GM04503 (cell line): ENCODE measurements at regions not wholly inside any gene's neighbourhood (a gene's known extent, or its start where the extent isn't known, plus 50 kb on each side); places are given as distances from the start of the nearest gene placed in this dataset.
"Not testable (repeated sequence)": the region's sequence is repeated elsewhere in the genome, so short reads cannot be mapped to it uniquely, and the experiment has no call there.

Source experiments
- DNase-seq: peaks from one replicate; pipeline ENCODE4 v3.0.0-alpha.2; 2012; ENCODE audit warnings: low read depth

DNA sequence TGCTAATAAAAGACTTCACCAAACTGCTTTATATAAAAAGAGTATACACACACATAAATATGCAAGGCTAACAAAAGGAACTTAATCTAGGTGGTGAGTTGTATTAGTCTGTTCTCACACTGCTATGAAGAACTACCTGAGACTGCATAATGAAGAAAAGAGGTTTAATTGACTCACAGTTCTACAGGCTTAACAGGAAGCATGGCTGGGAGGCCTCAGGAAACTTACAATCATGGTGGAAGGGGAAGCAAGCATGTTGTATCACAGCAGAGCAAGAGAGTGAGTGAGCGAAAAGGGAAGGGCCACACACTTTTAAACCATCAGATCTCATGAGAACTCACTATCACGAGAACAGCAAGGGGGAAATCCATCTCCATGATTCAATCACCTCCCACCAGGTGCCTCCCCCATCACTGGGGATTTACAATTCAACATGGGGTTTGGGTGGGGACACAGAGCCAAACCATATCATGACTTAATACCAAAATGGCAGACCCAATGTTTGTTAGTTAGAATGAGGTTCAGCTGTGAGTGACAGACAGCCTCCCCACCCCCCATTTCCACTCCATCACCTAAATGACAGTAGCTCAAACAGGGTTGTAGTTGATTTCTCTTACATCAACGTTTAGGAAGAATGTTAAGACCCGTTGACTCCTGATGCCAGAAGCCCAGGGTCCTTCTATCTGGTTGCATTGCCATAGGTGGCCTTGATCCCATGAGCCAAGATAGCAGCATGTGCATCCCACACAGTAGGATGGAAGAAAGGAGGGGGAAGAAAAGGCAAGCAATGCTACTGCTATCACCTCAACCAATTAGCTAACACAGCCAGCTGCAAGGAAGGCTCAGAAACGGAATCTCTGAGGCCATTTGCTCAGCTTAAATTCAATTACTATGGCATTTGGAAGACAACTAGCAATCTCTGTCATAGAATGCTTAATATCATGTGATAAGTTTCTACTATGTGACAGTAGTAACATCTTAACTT lies 77.0 kb downstream of the CCDC71L start:
- DNase-seq, result no peak

GRCh38 chr7:106583100-106583499 lies 77.9 kb downstream of the CCDC71L start:
- DNase-seq, result no peak

DNA sequence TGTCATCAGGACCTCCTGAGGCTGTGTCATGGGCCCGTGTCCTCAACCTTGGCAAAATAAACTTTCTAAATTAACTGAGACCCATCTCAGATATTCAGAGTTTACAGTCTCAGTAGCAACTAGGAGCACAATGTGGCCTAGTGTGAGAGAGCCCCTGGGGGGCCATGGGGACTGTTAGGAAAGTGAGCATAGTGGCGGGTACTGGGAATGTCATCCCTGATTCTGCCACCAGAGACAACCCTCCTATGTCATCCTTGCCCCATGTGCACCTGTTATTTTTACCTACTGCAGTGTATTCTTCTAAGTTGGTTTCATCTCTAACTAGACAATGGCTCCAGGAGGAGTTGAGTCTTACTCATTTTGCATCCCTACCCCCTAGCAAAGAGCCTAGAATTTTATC lies 78.6 kb downstream of the CCDC71L start:
- DNase-seq, result no peak

DNA sequence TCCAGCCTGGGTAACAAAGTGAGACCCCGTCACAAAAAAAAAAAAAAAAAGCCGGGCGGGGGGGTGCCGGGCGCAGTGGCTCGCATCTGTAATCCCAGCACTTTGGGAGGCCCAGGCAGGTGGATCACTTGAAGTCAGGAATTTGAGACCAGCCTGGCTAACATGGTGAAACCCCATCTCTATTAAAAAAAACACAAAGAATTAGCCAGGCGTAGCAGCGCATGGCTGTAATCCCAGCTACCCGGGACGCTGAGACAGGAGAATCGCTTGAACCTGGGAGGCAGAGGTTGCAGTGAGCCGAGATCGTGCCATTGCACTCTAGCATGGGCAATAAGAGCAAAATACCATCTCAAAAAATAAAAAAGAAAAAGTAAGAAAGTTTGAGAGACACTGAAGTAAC lies 81.9 kb downstream of the CCDC71L start:
- not testable (repeated sequence) for DNase-seq

DNA sequence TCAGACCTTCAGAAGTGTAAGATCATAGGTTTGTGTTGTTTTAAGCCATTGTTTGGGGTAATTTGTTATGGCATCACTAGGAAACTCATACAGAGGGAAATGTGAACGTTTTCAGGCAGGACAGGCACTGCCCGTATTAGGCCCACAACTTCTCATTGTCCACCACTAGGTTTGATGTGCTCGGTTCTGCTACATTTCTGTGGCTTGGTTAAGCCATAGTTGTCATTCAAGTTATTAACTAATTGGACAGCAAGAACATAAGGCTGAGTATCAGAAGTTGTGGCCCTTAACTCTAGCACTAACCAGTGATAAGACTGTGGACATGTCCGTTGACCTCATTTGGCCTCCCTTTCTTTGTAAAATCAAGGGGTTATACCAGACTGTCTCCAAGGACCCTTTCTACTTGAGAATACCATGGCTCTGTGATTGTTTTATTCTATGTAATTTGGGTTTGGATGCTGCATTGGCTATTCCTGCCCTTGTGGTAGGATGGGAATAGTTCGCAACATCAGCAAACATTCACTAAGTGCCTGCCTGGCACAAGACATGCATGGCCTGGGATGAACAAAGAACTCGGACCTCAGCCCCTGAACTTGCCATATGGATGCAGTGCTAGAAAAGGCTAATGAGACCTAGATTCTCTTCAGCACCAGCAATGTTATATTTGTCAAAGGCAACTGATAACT lies 85.7 kb downstream of the CCDC71L start:
- DNase-seq, result no peak

- DNase-seq, result no peak
Measured at GRCh38 chr7:106573738-106574137, 87.2 kb downstream of the CCDC71L start.

DNA sequence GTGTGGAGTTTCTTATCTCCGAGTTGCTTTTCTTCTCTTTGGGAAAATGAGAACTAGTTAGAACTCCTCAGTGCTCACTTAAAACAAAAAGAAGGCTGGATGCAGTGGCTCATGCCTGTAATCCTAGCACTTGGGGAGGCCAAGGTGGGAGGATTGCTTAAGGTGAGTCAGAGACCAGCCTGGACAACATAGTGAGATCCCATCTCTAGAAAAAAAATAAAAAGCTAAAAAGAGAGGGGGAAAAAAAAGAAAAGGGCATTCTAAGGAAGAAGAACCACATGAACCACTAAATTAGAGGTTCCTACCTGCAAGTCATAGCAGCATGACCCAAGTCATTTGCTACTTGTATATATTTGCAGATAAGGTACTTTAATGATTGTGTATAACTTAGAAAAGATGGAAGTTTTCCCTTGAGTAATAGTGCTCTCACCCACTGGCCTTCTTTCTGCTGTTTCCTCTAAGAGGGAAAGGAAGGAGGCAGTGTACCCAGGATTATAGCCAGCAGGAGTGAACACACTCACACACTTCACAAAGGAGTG lies 87.8 kb downstream of the CCDC71L start:
- no peak for DNase-seq

GRCh38 chr7:106572394-106573124 lies 88.4 kb downstream of the CCDC71L start:
- no peak for DNase-seq

- no peak for DNase-seq
Measured at GRCh38 chr7:106571563-106571962, 89.4 kb downstream of the CCDC71L start.

- DNase-seq, result no peak
Measured at GRCh38 chr7:106570948-106571418, 90.0 kb downstream of the CCDC71L start.

DNA sequence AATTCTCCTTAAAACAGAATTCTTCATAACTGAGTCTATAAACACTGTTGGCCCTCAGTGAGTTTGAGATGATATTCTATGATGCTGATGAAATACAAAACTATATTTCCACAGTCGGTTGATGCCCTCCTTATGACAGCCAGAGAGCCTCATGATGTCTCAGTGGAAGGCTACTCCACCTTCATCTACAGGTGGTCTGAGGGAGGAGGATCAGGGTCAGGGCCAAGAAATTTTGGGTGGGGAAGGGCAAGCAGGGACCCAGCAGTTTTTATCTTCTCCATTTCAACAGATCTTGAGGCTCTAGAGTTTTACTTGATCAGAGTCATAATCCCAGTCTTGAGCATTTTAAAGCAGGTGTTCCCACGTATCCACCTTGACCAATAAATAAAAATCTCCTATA lies 90.8 kb downstream of the CCDC71L start:
- DNase-seq, result no peak

DNA sequence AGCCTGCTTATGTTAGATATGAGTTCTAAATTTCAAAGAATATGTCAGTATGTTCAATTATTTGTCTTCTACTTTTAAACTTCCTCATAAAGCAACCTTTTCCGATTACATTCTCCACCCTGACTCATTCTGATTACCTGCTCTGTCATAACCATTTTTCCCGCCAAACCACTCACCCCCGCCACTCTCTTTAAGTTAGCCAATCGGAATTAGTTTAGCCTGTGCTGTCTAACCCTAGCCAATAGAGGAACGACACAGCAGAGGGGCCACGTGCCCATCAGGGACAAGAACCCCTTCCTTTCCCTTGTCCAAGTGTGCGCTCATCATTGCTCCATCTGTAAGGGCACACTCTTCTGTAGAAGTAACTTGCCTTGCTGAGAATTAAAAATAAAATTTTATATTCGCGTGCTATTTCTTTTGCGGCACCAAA lies 91.4 kb downstream of the CCDC71L start:
- no peak for DNase-seq

GRCh38 chr7:106568680-106569499 lies 92.1 kb downstream of the CCDC71L start:
- DNase-seq, result peak; percentile 73

DNA sequence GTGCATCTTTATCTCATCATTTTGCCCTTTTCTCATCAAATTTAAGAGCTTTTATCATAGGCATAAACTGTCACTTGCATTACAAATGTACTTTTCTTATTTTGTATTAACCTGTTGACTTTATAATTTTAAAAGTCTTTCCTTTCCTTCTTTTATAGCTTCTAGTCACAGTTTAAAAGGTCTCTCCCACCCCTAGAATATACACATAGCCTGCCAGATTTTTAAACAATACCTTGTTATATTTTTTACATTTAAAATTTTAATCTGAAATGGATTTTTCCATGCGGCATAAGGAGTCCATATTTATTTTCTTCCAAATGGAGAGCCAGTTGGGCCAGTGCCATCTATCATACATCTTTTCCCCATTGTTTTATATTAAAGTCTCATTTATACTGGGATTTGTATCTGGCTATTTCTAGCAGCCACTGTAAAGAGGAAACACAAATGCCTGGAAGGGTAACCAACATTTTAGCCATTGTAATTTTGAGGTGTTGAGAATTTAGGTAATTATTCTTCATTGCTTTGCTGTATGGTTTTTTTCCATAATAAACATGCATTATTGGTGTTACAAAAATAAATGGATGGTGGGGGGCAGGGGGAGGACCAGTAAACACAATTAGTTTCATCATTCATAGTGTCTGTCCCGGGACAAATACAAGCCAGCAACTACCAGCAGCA lies 92.8 kb downstream of the CCDC71L start:
- no peak for DNase-seq

DNA sequence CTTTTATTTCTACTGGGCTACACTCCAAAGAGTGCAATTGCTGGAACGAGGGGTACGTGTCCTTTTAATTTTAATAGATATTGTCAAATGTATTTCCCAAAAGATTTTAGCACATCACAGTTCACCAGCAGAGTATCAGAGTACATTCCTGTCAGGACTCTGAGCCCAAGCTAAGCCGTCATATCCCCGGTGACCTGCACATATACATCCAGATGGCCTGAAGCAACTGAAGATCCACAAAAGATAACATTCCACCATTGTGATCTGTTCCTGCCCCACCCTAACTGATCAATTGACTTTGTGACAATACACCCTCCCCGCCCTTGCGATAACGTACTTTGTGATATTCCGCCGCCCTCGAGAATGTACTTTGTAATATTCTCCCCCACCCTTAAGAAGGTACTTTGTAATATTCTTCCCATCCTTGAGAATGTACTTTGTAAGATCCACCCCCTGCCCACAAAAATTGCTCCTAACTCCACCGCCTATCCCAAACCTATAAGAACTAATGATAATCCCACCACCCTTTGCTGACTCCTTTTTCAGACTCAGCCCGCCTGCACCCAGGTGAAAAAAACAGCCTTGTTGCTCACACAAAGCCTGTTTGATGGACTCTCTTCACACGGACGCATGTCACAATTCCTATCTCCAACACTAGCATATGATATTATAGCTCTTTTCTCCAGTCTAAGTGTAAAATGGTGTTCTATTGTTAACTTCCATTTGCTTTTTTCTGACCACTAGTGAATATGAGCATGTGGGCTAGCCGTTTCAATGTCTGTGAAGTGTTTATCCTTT lies 93.6 kb downstream of the CCDC71L start:
- DNase-seq, result not testable (repeated sequence)

DNA sequence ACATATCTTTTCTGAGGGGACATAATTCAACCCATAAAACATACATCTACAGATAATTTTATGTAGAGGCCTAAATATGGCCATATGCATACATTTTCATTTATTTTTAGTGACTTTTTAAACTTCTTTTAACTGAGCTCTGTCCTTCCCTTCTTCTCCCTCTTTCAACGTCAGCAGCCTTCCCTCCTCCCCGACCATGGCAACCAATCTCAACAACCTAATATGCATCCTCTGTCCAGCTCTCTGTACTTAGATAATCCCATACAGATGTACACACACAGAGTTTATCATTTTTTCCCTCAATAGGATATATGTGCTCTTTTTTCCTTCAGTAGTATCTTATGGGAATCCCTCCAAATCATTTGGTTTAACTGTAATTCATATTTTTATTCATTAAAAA lies 94.3 kb downstream of the CCDC71L start:
- no peak for DNase-seq

DNA sequence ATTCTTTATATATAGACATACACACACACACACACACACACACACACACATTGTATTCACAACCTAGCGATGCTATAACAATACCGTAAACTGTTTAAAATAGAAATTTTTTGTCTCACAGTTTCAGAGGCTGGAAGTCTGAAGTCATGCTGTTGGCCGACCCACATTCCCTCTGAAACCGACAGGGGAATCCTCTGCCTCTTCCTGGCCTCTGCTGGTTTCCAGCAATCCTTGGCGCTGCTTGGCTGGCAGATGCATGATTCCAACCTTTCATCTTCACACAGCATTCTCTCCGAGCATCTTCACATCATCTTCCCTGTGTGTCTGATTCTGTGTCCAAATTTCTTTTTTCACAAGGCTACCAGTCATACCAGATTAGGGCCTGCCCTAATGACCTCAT lies 94.8 kb downstream of the CCDC71L start:
- no peak for DNase-seq

GRCh38 chr7:106565428-106565827 lies 95.5 kb downstream of the CCDC71L start:
- no peak for DNase-seq

DNA sequence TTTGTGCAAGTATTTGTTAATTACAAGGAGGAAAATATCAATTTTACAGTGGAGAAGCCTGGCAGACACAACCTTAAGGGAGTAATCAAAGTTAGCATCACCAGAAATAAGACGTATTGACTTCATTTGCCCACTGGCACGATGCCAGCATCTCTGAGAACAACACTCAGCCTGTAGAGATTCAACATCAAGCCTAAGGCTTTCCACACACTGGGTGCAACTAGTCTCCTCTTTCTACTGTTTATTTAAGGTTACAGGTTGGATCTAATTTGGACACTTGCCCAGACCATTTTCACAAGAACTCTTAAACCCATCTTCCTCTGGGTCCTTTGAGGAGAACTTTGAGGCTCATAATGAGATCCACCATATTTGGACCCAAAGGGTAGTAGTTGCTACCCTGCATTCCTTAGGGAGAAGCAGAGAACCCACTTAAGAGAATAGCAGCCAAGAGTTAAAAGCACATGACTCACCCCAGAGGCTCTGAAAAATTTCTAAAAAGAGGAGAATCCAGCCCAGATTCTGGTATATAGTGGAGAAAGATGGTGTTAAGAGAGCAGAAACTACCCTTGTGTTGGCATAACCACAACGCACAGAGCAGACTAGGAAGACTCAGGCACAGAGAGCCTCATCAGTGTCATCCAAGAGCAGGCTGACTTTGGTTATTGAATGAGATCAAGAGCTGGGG lies 97.3 kb downstream of the CCDC71L start:
- DNase-seq, result no peak
